ENCODE measurements at regions not wholly inside any gene's neighbourhood (a gene's known extent, or its start where the extent isn't known, plus 50 kb on each side); places are given as distances from the start of the nearest gene placed in this dataset.

DNA sequence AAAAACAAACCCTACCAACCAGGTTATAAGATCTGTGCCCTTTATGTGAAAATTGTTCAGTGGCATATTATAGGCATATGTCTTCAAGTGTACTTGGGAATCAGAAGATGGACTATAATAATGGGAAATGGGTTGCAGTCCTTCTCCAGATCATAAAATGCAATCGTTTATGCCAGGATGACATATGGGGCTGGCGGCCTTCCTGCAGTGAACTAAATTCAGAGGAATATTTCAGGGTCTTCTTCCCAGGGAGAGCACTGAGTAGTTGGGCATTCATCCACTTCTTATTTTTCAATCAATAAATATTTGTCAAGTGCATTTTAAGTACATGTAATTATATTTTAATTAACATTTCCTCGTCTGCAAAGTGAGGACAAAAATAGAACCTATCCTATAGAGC is 176.2 kb upstream of the CNR1 start:
- no peak overlapping the region for H3K4me3 ChIP-seq (ENCODE audit: low read length)
- no peak overlapping the region for H3K27ac ChIP-seq (ENCODE audit: low read length)
- no peaks in the 10 kb centered on the region for H3K9me2 ChIP-seq (replicated peaks; ENCODE audit: insufficient read depth, low read length)
- no peaks in the 10 kb centered on the region for H3K36me3 ChIP-seq (replicated peaks; ENCODE audit: insufficient read depth, low read length)
- H3K9ac ChIP-seq (ENCODE audit: low read length), result no peak overlapping the region
- H3K4me2 ChIP-seq (ENCODE audit: low read depth, low read length), result no peak overlapping the region
- no peaks in the 10 kb centered on the region for H3K9me3 ChIP-seq (replicated peaks; ENCODE audit: insufficient read depth, low read length)
- no peaks in the 10 kb centered on the region for H3K4me1 ChIP-seq (ENCODE audit: low read length)
- H3K79me2 ChIP-seq (ENCODE audit: low read length), result no peaks in the 10 kb centered on the region
- H4K20me1 ChIP-seq (ENCODE audit: insufficient read depth, low read length), result no peaks in the 10 kb centered on the region; the same call in 1 of the 2 replicates
- no peaks in the 10 kb centered on the region for H3K27me3 ChIP-seq (replicated peaks; ENCODE audit: insufficient read depth, low read length)
- no peaks in the 10 kb centered on the region for H3F3A ChIP-seq (ENCODE audit: insufficient read depth, low read length)
- TF ChIP-seq EZH2 (optimal IDR thresholded peaks at IDR 0.05; ENCODE audit: low read depth, low read length), result no peak
- TF ChIP-seq, protein P1, sequence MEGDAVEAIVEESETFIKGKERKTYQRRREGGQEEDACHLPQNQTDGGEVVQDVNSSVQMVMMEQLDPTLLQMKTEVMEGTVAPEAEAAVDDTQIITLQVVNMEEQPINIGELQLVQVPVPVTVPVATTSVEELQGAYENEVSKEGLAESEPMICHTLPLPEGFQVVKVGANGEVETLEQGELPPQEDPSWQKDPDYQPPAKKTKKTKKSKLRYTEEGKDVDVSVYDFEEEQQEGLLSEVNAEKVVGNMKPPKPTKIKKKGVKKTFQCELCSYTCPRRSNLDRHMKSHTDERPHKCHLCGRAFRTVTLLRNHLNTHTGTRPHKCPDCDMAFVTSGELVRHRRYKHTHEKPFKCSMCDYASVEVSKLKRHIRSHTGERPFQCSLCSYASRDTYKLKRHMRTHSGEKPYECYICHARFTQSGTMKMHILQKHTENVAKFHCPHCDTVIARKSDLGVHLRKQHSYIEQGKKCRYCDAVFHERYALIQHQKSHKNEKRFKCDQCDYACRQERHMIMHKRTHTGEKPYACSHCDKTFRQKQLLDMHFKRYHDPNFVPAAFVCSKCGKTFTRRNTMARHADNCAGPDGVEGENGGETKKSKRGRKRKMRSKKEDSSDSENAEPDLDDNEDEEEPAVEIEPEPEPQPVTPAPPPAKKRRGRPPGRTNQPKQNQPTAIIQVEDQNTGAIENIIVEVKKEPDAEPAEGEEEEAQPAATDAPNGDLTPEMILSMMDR (IDR thresholded peaks at IDR 0.05; ENCODE audit: low read length), result no peak
- no peak overlapping the region for H2AFZ ChIP-seq (ENCODE audit: low read length)
- DNase-seq, result no peak

DNA sequence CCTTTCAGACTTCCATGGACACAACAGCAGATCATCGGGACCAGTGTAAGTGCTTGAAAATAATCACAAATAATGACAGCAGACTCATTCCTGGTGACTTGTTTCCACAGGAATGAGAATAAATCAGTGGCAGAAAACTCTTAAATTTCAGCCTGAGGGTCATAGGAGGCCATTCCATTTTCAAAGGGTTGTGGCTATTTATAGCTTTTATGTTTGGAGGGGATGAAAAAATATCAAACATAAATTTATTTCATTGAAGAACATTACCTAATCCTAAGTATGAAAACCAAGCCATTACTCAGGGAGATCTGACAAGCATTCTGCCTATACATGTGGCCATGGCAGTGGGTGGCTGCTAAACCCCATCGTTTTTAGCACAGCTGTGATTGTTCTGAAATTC is 173.6 kb upstream of the CNR1 start:
- H3K9ac ChIP-seq (ENCODE audit: low read length), result no peak overlapping the region
- no peaks in the 10 kb centered on the region for H3K36me3 ChIP-seq (replicated peaks; ENCODE audit: insufficient read depth, low read length)
- no peaks in the 10 kb centered on the region for H3K27me3 ChIP-seq (replicated peaks; ENCODE audit: insufficient read depth, low read length)
- H3F3A ChIP-seq (ENCODE audit: insufficient read depth, low read length), result no peaks in the 10 kb centered on the region
- H3K4me3 ChIP-seq (ENCODE audit: low read length), result no peak overlapping the region
- H2AFZ ChIP-seq (ENCODE audit: low read length), result no peak overlapping the region
- no peak overlapping the region for H3K4me2 ChIP-seq (ENCODE audit: low read depth, low read length)
- no peaks in the 10 kb centered on the region; the same call in 1 of the 2 replicates for H4K20me1 ChIP-seq (ENCODE audit: insufficient read depth, low read length)
- H3K27ac ChIP-seq (ENCODE audit: low read length), result no peak overlapping the region
- TF ChIP-seq EZH2 (optimal IDR thresholded peaks at IDR 0.05; ENCODE audit: low read depth, low read length) (no peak), EZH2phosphoT487 (IDR thresholded peaks at IDR 0.05; ENCODE audit: low read length) (no peak)
- TF ChIP-seq, protein P1 (IDR thresholded peaks at IDR 0.05; ENCODE audit: low read length), result no peak
- no peaks in the 10 kb centered on the region for H3K79me2 ChIP-seq (ENCODE audit: low read length)
- no peak for DNase-seq
- H3K9me3 ChIP-seq (replicated peaks; ENCODE audit: insufficient read depth, low read length), result no peaks in the 10 kb centered on the region
- H3K9me2 ChIP-seq (replicated peaks; ENCODE audit: insufficient read depth, low read length), result no peaks in the 10 kb centered on the region
- no peaks in the 10 kb centered on the region for H3K4me1 ChIP-seq (ENCODE audit: low read length)

DNA sequence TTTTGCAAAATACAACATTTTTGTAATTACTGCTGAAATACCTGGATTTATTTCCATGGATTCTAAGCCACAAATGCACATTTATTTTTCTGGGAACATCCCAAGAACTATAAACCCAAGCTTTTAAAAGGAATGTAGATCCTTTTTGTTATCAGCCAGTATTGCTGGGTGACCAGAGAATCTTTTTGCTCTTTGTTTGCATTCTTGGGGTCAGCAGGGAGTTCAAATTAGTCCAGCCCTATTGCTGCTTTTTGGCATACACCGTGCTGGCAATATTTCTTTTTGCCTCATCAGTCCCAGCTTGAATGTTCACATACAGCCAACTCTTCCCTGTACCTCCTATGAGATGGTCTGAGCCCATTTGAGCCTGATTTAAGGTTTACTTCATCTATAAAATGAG is 155.2 kb upstream of the CNR1 start:
- no peaks in the 10 kb centered on the region for H3K27me3 ChIP-seq (replicated peaks; ENCODE audit: insufficient read depth, low read length)
- H2AFZ ChIP-seq (ENCODE audit: low read length), result no peak overlapping the region
- H4K20me1 ChIP-seq (ENCODE audit: insufficient read depth, low read length), result no peaks in the 10 kb centered on the region
- no peak overlapping the region for H3K4me3 ChIP-seq (ENCODE audit: low read length)
- no peaks in the 10 kb centered on the region for H3K79me2 ChIP-seq (ENCODE audit: low read length)
- no peak overlapping the region for H3K4me2 ChIP-seq (ENCODE audit: low read depth, low read length)
- H3K9me2 ChIP-seq (replicated peaks; ENCODE audit: insufficient read depth, low read length), result no peaks in the 10 kb centered on the region
- no peak overlapping the region for H3K9ac ChIP-seq (ENCODE audit: low read length)
- no peak for DNase-seq
- no peak overlapping the region for H3K27ac ChIP-seq (ENCODE audit: low read length)
- no peaks in the 10 kb centered on the region for H3F3A ChIP-seq (ENCODE audit: insufficient read depth, low read length)
- TF ChIP-seq EZH2 (optimal IDR thresholded peaks at IDR 0.05; ENCODE audit: low read depth, low read length), result no peak
- TF ChIP-seq, protein P1 (IDR thresholded peaks at IDR 0.05; ENCODE audit: low read length), result no peak
- TF ChIP-seq EZH2phosphoT487 (IDR thresholded peaks at IDR 0.05; ENCODE audit: low read length), result no peak
- H3K36me3 ChIP-seq (replicated peaks; ENCODE audit: insufficient read depth, low read length), result no peaks in the 10 kb centered on the region
- no peaks in the 10 kb centered on the region for H3K9me3 ChIP-seq (replicated peaks; ENCODE audit: insufficient read depth, low read length)
- no peaks in the 10 kb centered on the region for H3K4me1 ChIP-seq (ENCODE audit: low read length)

Measured in MM.1S (cell line).